H9 (cell line): ENCODE measurements at regions not wholly inside any gene's neighbourhood (a gene's known extent, or its start where the extent isn't known, plus 50 kb on each side); places are given as distances from the start of the nearest gene placed in this dataset.

Experiments used
- DNase-seq: peaks from one replicate; pipeline ENCODE4 v3.0.0-alpha.2; 2017
- H2AFZ ChIP-seq: one replicate; pipeline ENCODE4 v1.6.1; 2013; ENCODE audit warnings: mild to moderate bottlenecking, low read length, control low read depth, moderate library complexity
- H2AK5ac ChIP-seq: 2 replicates; pipeline ENCODE4 v1.6.1; 2013; ENCODE audit warnings: low read length, control low read depth, mixed read lengths; ENCODE audit not compliant: insufficient read length
- H2BK120ac ChIP-seq: one replicate; pipeline ENCODE4 v1.6.1; 2013; ENCODE audit warnings: low read depth, mild to moderate bottlenecking, low read length, control low read depth, inconsistent platforms; ENCODE audit not compliant: poor library complexity, severe bottlenecking
- H2BK12ac ChIP-seq: 2 replicates; pipeline ENCODE4 v1.6.1; 2013; ENCODE audit warnings: low read length, control low read depth, mixed read lengths, low read depth; ENCODE audit not compliant: insufficient read length
- H2BK15ac ChIP-seq: 2 replicates; pipeline ENCODE4 v1.6.1; 2013; ENCODE audit warnings: low read depth, low read length, control low read depth
- H2BK20ac ChIP-seq: one replicate; pipeline ENCODE4 v1.6.1; 2013; ENCODE audit warnings: low read depth, mild to moderate bottlenecking, low read length, control low read depth, inconsistent platforms; ENCODE audit not compliant: poor library complexity, severe bottlenecking
- H2BK5ac ChIP-seq: 2 replicates; pipeline ENCODE4 v1.6.1; 2013; ENCODE audit warnings: low read length, control low read depth, mixed read lengths; ENCODE audit not compliant: insufficient read length
- H3K14ac ChIP-seq: 2 replicates; pipeline ENCODE4 v1.6.1; 2013; ENCODE audit warnings: low read length, control low read depth; ENCODE audit not compliant: insufficient read depth
- H3K18ac ChIP-seq: 2 replicates; pipeline ENCODE4 v1.6.1; 2013; ENCODE audit warnings: low read depth, mild to moderate bottlenecking, mixed read lengths, low read length, control low read depth; ENCODE audit not compliant: insufficient read length
- H3K23ac ChIP-seq: 2 replicates; pipeline ENCODE4 v1.6.1; 2013; ENCODE audit warnings: low read length, control low read depth, mixed read lengths, low read depth; ENCODE audit not compliant: insufficient read length
- H3K23me2 ChIP-seq: 2 replicates; pipeline ENCODE4 v1.6.1; 2013; ENCODE audit warnings: low read depth, mild to moderate bottlenecking, mixed read lengths, low read length, control low read depth; ENCODE audit not compliant: insufficient read length, poor library complexity, severe bottlenecking
- H3K27ac ChIP-seq: 2 replicates; pipeline ENCODE4 v1.5.1; 2013; ENCODE audit warnings: low read length, control low read depth, mixed read lengths, low read depth; ENCODE audit not compliant: insufficient read length
- H3K27me3 ChIP-seq: 2 replicates; pipeline ENCODE4 v1.6.1; 2013; ENCODE audit warnings: low read length, control low read depth, inconsistent platforms; ENCODE audit not compliant: insufficient read depth
- H3K4ac ChIP-seq: 2 replicates; pipeline ENCODE4 v1.6.1; 2013; ENCODE audit warnings: low read depth, mild to moderate bottlenecking, control low read depth, inconsistent platforms, low read length, moderate library complexity
- H3K4me1 ChIP-seq: 2 replicates; pipeline ENCODE4 v1.6.1; 2013; ENCODE audit warnings: low read length, control low read depth, inconsistent platforms; ENCODE audit not compliant: insufficient read depth
- H3K4me2 ChIP-seq: 2 replicates; pipeline ENCODE4 v1.6.1; 2013; ENCODE audit warnings: low read length, control low read depth, mixed read lengths; ENCODE audit not compliant: insufficient read length, insufficient read depth
- H3K56ac ChIP-seq: 2 replicates; pipeline ENCODE4 v1.6.1; 2013; ENCODE audit warnings: low read depth, mild to moderate bottlenecking, mixed read lengths, low read length, control low read depth; ENCODE audit not compliant: insufficient read length
- H3K79me1 ChIP-seq: 2 replicates; pipeline ENCODE4 v1.6.1; 2013; ENCODE audit warnings: low read depth, mild to moderate bottlenecking, moderate library complexity, low read length, control low read depth, inconsistent platforms; ENCODE audit not compliant: insufficient read depth, poor library complexity, severe bottlenecking
- H3K79me2 ChIP-seq: 2 replicates; pipeline ENCODE4 v1.6.1; 2013; ENCODE audit warnings: low read length, control low read depth, inconsistent platforms; ENCODE audit not compliant: insufficient read depth
- H3K9ac ChIP-seq: 2 replicates; pipeline ENCODE4 v1.6.1; 2013; ENCODE audit warnings: low read length, control low read depth, mixed read lengths; ENCODE audit not compliant: insufficient read length; ENCODE audit errors: extremely low read depth
- H3K9me3 ChIP-seq: one replicate; pipeline ENCODE4 v1.6.1; 2013; ENCODE audit warnings: low read depth, low read length, inconsistent platforms; ENCODE audit not compliant: control insufficient read depth
- H3T11ph ChIP-seq: one replicate; pipeline ENCODE4 v1.6.1; 2013; ENCODE audit warnings: mild to moderate bottlenecking, low read length, control low read depth, inconsistent platforms
- H4K20me1 ChIP-seq: one replicate; pipeline ENCODE4 v1.6.1; 2013; ENCODE audit not compliant: control insufficient read depth, insufficient read length, insufficient read depth
- H4K5ac ChIP-seq: 2 replicates; pipeline ENCODE4 v1.6.1; 2013; ENCODE audit warnings: low read depth, mild to moderate bottlenecking, mixed read lengths, low read length, control low read depth; ENCODE audit not compliant: insufficient read length
- H4K8ac ChIP-seq: replicated peaks from 2 replicates; pipeline ENCODE4 v1.6.1; 2013; ENCODE audit warnings: low read length, control low read depth, mixed read lengths, low read depth; ENCODE audit not compliant: insufficient read length
- H4K91ac ChIP-seq: 2 replicates; pipeline ENCODE4 v1.6.1; 2013; ENCODE audit warnings: low read depth, mild to moderate bottlenecking, moderate library complexity, mixed read lengths, low read length, control low read depth; ENCODE audit not compliant: insufficient read length
- H3K27ac Mint-ChIP-seq, 3 experiments: 2 replicates in 2 of 3; 3 replicates in 1 of 3; pipeline ENCODE4 v1.8.0; 2020 to 2021; ENCODE audit warnings: mixed read lengths in 3 of 3, mild to moderate bottlenecking in 1 of 3, moderate library complexity in 1 of 3
- H3K27me3 Mint-ChIP-seq: 2 replicates; pipeline ENCODE4 v1.8.0; 2021; ENCODE audit warnings: low read depth, mild to moderate bottlenecking, moderate library complexity, mixed read lengths
- H3K36me3 Mint-ChIP-seq, 3 experiments: 2 replicates in 2 of 3; 3 replicates in 1 of 3; pipeline ENCODE4 v1.8.0; 2020 to 2021; ENCODE audit warnings: low read depth in 3 of 3, mixed read lengths in 3 of 3; ENCODE audit not compliant: insufficient read depth in 1 of 3
- H3K4me1 Mint-ChIP-seq, 2 experiments: 2 replicates each; pipeline ENCODE4 v1.8.0; 2020; ENCODE audit warnings: mixed read lengths in 2 of 2
- H3K4me3 Mint-ChIP-seq, 2 experiments: 2 replicates in 1 of 2; 3 replicates in 1 of 2; pipeline ENCODE4 v1.8.0; 2020 to 2021; ENCODE audit warnings: mild to moderate bottlenecking in 2 of 2, mixed read lengths in 2 of 2, moderate library complexity in 1 of 2
- H3K9me3 Mint-ChIP-seq, 2 experiments: 2 replicates in 1 of 2; 3 replicates in 1 of 2; pipeline ENCODE4 v1.8.0; 2020; ENCODE audit warnings: mild to moderate bottlenecking in 2 of 2, mixed read lengths in 2 of 2, moderate library complexity in 1 of 2
- CTCF ChIP-seq: fragments of 200-600 bp; sonication (generic); conservative IDR thresholded peaks from 3 replicates; pipeline ENCODE4 v1.8.0; 2021; ENCODE audit warnings: antibody characterized with exemption, mild to moderate bottlenecking
- WGBS: extraction: QIAGEN DNeasy Blood & Tissue Kit; methylation state at CpG from one replicate; pipeline ENCODE4 v1.1.7; 2013; ENCODE audit warnings: missing lambda C conversion rate, low lambda C conversion rate, mixed read lengths; ENCODE audit not compliant: insufficient read length; ENCODE audit errors: extremely low coverage; 5-methylcytosine and 5-hydroxymethylcytosine counted together

- H3K23ac ChIP-seq: no peak overlapping the region
- no peak overlapping the region for H3K56ac ChIP-seq
- no peaks in the 10 kb centered on the region for H3K79me1 ChIP-seq
- H2BK5ac ChIP-seq: no peak overlapping the region
- H2AK5ac ChIP-seq: no peak overlapping the region
- H3K18ac ChIP-seq: no peak overlapping the region
- H3K9ac ChIP-seq: no peak overlapping the region
- Mint-ChIP-seq H3K36me3 (no peaks in the 10 kb centered on the region), H3K9me3 (no peaks in the 10 kb centered on the region), H3K27ac (peak overlapping the region in 2 of 3 experiments; percentile 78 to 93; a peak in 4 of 7 replicates), H3K4me1 (peaks cover 18 to 31% of the 10 kb centered on the region in 2 experiments), H3K27me3 (peaks cover 27% of the 10 kb centered on the region), H3K4me3 (peak overlapping the region in 1 of 2 experiments; percentile 30; a peak in 1 of 5 replicates)
- H4K8ac ChIP-seq: no peak overlapping the region
- no peak overlapping the region for H4K5ac ChIP-seq
- H2AFZ ChIP-seq: no peak overlapping the region
- H3K14ac ChIP-seq: no peak overlapping the region
- H2BK15ac ChIP-seq: no peak overlapping the region
- no peak overlapping the region for H3T11ph ChIP-seq
- no peak overlapping the region for H2BK120ac ChIP-seq
- H4K20me1 ChIP-seq: no peaks in the 10 kb centered on the region
- H3K27me3 ChIP-seq: no peaks in the 10 kb centered on the region; the same call in 1 of the 2 replicates
- H3K23me2 ChIP-seq: no peaks in the 10 kb centered on the region
- H3K4me2 ChIP-seq: no peak overlapping the region
- no peak for TF ChIP-seq CTCF
- no peaks in the 10 kb centered on the region for H3K79me2 ChIP-seq
- no peak overlapping the region for H2BK12ac ChIP-seq
- WGBS: no CpG with 5 or more reads among the region's 16 CpGs
- H3K4me1 ChIP-seq: peaks cover 7% of the 10 kb centered on the region; the same call in 1 of the 2 replicates
- H2BK20ac ChIP-seq: no peak overlapping the region
- H3K27ac ChIP-seq: no peak overlapping the region
- no peaks in the 10 kb centered on the region for H3K9me3 ChIP-seq
- H3K4ac ChIP-seq: no peak overlapping the region
- H4K91ac ChIP-seq: no peak overlapping the region
- peak; percentile 59 for DNase-seq
These were observed 186.9 kb downstream of the RGS3 start for GRCh38 chr9:113650207-113651131.
